NCI-H1930 (cell line): ENCODE measurements at regions not wholly inside any gene's neighbourhood (a gene's known extent, or its start where the extent isn't known, plus 50 kb on each side); places are given as distances from the start of the nearest gene placed in this dataset.

Source experiments
- DNase-seq, 2 experiments: peaks; one replicate each; lab custom pipeline; 2025; lab: John Stamatoyannopoulos, UW

DNA sequence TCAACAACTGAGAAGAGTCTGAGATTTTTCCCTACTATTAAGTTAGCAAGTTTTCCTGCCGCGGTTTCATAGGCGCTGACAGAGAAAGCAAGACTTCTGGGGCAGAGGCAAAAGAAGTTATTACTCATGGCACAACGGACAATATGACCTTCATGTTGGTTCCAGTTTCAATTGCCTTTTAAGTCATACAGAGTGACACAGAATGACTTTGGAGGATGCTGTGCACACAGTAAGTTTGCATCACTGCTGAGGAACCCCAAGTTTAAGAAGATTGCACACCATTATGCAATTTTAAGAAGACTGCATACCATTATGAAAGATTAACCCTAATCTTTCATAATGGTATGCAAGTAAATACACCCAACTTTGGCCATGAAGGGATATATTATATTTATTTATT, 626.5 kb upstream of the CHORDC1 start:
- DNase-seq = no peak

DNA sequence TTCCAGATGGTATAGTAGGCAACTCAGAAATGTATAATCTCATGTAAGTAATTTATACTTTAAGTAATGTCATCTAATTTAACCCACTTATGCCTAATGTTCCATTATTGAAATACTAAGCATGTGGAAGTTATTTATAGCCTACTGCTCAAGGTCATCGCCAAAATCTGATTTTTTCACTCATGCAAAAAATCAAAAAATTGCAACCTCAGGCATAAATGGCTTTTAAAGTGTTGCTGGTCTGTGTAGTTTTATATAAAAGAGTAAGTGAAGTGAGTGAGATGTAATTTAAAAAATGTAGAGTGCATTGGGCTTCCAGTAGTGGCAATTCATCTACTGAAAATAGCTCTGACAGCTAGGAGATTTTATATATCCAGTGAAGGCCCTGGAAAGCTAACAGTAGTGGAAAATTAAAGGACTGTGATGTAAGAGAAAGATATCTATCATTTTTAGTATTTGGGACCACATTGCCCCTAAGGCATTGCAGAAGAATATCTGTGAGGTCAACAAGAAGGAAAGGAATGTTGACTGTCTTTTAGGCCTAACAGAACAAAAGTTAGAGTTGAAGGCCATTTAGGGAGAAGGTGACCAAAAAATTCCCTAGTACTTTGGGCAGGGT, 624.5 kb upstream of the CHORDC1 start:
- no peak for DNase-seq

DNA sequence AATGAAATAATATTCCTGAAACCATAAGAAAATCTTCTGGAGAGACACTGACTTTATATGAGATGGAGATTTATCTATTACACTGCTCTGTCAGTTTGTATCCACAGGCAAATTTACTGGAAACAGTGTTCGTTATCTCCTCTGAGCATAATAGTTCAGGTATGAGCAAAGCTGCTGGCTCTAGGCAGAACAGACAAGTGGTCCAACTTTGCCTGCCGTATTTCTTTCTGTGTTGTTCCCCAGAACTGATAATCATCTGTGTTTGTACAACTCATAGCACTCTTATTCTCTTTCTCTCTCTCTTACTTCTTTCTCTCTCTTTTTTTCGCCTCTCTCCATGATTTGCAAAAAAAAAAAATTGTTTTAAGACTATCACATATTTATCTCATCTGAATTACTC, 623.8 kb upstream of the CHORDC1 start:
- DNase-seq = no peak

DNA sequence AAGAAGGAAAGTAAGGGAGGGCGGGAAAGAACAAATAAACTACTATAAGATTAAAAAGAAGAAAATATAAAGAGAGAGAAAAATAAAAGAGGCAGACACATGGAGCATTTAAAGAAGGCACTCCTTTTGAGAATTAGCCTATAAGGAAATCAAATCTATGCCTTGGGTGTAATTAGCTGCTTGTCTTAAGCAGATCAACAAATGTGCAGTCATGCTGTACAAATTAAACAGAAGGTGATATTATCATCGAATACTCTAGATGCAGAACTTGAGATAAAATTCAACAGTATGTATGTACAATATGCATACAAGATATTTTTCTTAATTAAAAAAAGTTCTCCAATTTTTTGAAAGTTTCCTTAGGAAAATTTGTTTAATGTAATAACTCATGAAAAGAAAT, 623.0 kb upstream of the CHORDC1 start:
- no peak for DNase-seq

DNA sequence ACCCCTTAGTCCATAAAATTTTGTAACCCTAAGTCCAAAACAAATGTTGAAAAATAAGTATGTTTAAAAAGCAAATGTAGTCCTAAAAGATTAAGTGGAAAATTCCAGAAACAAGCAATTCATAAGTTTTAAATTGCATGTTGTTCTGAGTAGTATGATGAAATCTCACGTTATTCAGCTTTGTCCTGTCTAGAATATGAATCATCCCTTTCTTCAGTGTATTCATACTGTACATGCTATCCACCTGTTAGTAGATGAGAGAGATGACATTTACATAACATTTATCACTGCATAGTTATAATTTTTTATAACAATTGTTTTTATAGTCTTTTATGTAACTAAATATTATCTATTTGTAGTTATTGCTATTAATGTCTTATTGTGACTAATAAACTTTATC, 622.3 kb upstream of the CHORDC1 start:
- no peak for DNase-seq

DNA sequence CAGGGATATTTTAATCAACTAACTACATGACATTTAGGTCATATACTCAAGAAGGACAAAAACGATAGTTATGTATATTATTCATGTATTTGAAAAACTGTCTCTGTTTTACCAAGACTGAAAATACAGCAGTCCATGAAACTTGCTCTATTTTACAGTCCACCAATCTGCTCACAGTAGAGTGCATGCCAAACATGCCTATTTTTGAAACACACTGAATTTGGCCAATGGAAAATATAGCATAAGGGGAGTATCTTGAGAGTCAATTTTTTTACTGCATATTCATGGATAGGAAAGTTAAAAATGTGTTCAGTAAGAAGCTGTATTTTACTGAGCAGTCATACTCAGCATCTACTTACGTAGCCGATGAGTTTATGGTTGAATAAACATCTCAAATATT, 621.2 kb upstream of the CHORDC1 start:
- no peak for DNase-seq

DNA sequence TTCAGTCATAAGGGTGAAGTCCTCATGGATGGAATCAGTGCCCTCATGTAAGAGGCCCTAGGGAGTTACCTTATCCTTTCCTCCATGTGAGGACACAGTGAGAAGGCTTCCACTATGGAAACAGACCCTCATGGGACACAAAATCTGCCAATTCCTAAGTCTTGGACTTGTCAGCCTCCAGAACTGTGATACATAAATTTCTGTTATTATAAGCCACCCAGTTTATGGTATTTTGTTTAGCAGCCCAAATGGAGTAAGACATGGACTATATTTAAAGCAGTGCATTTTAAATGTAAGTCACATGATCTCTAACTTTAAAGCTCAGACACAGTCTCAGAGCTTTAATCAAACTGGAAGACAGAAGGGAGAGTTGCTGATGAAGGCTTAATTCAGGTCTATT, 619.8 kb upstream of the CHORDC1 start:
- no peak for DNase-seq

DNA sequence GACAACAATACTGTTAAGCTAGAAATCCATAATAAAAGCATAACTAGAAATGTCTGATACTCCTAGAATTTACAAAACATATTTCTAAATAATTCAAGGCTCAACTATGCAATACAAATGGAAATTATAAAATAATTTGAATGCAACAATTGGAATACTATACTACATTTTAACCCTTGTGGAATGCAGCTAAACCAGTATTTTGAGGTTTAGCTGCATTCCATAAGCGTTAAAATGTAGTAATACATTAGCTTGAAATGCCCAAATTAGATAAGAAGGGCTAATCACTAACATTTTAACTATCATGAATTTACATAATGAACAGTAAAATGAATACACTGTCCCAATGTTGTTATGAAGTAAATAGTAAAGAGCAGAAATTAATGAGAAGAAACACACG, 617.2 kb upstream of the CHORDC1 start:
- DNase-seq = no peak

DNA sequence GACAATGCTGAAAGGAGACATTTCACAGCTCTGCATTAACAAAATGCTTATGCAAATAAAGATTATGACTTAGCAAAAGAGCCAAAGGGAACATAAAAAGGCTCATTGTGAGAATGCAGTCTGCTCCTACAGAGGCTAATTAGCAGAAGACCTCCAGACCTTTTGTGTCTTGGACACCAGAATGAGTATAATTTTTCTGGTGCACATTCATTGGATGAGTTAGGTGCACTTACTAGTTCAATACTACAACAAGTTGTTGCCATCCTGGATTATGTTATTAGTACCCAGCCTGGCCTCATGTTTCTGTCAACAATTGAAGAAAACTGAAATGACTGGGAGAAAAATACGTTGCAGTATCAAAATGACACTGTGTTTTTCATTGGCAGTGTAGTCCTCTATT, 613.2 kb upstream of the CHORDC1 start:
- peak in 1 of 2 experiments; percentile 27 for DNase-seq

DNA sequence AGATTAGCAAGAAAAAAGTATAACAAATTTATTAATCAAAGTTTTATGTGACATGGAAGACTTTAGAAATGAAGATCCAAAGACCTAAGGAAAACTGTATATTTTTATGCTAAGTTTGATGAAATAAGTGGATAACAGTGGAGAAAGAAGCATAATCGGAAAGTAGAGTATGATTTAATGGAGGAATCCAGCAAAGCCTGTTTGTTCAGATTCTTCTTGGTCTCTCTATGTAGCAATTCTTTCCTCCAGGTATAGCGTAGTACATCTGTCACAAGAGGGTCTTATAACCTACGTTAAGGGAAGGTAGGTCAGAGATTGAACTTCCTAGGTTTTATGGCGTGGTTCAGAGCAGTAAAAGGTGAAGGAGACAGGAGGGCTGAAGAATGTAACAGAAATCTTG, 600.6 kb upstream of the CHORDC1 start:
- DNase-seq = no peak

DNA sequence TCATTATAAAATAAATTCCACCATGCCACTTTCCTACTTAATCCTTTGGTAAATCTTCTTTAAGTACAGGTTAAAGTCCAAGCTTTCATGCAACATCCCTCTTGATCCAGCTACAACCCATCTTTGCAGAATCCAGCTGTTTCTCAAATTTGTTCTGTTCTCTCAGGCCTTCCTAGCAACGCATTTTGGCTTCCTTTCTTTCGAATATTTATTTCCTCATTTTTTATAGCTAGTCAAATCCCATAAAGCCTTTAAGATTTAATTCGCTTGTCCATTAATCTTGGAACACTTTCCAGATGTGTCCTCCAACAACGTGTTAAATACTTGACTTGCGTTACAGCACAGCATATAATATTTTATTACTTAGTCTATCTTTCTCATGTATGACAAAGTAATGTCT, 600.1 kb upstream of the CHORDC1 start:
- DNase-seq = no peak

DNA sequence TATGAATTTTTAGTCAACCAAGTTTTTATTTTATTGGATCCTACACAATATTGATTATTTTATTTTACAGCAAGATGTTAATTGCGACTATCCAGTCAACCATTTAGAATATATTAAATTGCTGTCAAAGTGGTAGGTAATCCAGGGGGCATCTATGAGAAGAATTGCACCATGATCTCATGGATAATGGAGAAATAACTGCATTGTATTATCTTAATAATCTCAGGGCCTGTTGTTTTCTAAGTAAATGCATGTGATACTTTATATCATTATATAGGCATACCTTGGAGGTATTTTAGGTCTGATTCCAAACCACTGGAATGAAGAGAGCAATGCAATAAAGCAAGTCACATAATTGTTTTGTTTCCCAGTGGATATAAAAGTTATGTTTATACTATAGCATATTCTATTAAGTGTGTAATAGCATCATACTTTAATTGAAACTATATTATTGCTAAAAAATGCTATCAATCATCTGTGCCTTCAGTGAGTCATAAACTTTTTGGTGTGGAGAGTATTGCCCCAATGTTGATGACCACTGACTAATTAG, 595.4 kb upstream of the CHORDC1 start:
- DNase-seq = no peak

DNA sequence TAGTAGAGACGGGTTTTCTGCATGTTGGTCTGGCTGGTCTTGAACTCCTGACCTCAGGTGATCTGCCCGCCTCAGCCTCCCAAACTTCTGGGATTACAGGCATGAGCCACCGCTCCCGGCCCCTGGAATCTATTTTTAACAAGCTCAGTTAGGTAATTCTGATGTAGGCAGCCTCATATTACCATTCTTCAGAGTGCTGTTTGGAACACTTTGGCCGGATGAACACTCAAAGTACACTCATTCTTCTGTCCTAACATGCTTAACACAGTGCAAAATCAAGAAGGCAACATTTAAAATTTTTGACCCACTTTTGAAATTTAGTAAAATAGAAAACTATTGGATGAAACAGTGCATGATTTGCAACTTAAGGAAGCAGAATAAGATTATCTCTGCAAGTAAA, 586.7 kb upstream of the CHORDC1 start:
- no peak for DNase-seq

DNA sequence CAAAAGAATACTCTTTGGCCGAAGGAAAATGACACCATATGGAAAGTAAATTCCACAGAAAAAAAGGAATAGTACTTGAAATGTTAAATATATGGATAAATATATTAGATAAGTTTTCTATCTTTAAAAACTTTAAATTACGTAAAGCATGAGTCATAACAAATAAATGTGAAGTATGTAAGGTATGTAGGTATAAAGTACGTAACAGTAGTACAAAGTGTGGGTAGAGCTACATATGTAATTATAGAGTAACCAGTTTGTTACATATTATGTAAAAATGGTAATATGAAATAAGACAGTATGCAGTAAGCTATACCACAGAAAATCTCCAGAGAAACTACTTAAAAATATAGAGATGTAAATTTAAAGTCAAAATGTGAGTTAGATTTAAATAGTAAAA, 582.3 kb upstream of the CHORDC1 start:
- no peak for DNase-seq

DNA sequence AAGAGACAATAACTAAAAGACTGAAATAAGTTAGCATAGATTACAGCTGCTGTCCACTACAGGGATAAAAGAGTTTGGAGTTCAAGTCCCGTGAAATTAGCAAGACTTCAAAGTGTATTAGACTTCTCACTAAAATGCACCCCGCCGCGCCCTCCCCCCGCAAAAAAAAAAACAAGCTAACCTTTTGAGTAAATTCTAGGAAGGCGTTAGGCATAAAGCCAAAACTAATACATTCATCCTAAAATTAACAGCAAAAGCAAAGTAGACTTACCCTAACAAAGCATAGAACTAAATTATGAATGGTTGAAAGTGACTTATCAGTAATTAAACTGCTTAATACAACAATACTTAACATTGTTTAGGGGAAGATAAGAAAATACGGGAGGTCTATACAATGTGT, 581.0 kb upstream of the CHORDC1 start:
- no peak for DNase-seq

DNA sequence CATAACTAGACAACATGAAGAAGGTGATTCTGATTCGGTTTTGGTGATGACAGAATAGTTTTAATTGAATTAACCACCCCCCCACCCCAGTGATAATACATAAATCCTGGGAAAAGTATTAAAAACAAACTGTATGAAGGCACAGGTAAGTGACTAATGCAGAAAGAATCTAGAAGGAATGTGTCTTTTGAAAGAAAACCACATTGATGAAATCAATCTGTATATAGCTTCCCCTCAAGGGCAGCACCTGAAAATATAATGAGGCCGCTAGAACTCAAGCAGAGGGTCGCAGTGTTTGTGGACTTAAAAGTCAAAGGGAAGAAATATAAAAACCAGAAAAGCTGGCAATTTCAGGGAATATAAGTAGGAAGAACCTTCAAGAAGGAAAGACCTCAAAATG, 580.5 kb upstream of the CHORDC1 start:
- DNase-seq = no peak

DNA sequence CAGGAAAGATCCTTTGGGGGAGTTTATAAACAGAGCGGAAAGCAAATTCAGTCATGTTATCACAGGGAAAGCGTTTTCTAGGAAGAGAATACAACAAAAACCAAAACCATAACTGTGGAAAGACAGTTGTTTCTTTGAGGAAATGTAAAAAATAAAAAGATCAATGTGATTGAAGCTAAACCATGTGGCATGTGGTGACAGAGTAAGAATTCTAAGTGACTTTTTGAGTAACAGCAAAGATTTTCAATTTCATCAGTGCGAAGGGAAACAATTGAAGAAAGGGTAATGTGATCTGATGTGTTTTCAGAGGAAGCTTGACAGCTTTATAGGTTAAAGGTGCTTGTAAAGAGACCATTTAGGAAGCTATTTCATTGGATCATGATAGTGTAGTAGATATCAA, 575.9 kb upstream of the CHORDC1 start:
- DNase-seq = no peak

DNA sequence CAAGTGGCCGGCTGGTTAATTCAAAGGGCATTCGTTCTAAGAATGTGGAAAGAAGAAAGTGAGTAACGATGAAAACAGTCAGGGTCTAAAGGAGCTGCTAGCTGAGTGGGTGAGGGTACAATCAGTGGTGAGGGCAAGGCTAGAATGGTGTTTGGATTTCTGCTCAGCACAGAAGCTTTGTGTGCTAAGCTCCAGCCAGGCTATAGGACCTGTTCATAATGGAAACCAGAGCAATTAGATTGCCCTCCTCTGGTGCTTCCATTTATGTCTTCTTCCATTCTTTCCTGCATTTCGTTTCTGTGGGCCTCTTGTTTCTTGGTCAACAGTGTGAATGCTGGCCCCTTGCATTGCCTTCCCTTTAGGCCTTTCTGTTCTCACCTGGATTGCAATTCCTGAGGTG, 572.9 kb upstream of the CHORDC1 start:
- DNase-seq = no peak

DNA sequence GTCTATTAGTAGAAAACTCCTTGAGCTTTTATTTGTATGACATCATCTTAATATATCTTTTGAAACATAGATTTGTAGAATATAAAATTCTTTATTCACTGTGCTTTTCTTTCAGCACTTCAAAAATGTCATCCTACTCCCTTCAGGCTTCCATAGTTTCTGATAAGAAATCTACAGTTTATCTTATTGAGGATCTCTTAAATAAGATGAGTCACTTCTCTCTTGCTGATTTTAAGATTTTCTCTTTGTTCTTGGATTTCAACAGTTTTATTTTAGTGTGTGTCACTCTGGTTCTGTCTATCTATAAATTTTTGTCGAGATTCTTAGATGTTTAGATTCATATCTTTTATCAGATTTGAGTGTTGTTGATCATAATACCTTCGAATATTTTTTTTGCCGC, 566.1 kb upstream of the CHORDC1 start:
- no peak for DNase-seq

DNA sequence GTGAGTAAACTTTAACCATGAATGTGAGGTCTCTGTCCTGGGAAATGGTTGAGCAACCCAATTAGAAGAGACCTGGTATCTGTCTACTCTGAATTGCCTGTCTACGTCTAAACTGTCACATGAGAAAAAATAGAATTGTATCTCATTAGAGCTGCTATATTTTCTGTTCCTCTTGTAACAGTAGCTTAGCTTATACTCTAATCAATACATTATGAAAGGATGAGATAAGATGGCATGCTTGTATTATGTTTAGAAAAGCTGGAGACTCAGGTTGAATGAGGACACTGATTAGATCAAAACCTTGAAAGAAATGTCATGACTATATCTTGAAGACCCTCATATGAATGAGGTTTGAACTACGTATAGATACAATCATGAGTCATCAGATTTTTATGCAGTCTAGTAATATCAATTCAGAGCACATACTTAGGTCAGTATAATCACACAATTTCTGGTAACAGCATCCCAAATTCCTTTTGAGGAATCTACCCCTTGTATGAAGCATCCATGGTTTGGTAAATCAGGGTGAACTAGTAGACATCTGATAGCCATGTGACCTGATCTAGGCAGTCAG, 561.5 kb upstream of the CHORDC1 start:
- no peak for DNase-seq

DNA sequence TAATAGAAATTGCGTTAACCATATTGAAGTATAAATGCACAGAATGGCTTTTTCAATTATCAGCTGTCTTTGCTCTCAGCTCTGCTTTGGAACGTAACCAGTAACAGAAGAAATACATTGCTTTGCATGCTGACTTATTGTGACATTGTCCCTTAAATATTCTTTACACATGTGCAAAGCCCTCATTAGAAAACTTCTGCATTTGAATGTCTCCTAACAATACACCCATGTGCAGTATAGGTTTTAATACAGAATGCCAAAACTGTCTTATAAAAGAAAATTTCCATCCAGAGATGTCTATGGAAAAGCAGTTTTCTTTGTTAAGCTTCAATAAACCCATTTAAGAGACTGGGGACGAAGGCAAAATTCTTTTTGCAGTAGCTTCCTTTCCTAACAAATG, 560.3 kb upstream of the CHORDC1 start:
- no peak for DNase-seq

DNA sequence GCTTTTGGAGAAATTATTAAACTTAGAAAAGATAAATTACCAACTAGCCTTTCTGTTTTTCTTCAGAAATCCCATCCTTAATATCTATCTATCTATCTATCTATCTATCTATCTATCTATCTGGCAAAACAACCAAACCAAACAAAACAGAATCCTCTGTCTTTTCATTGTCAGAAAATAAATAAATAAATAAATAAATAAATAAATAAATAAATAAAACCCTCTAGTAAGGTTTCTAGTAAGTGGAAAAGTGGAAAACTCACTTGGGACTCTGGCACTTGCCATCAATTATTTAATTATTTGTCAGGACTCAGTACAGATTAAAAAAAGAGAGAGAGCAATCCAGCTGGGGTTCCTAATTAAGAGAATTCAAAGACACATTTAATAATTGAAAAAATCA, 556.2 kb upstream of the CHORDC1 start:
- no peak for DNase-seq

DNA sequence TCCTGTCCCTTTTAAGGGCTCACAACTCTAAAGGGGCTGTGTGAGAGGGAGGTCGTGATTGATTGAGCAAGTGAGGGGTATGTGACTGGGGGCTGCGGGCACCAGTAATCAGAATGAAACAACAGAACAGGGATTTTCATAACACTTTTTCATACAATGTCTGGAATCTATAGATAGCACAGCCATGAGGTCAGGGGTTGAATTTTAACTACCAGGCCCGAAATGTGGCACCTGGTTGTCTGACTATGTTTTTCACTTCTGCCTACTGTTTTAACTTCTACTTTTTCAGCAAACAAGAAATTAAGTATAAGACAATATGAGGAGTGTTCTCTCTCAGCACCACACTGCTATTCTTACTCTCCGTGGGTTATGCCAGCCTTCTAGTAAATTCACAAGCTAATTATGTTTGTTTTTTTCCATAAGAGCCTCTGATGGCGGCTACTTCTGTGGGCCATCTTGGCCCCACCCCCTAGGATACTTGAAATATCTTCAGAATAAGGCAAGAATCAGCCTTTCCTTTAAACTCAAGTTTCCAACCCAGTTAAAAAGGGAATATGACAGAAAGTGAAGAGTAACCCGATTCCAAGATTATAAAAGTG, 552.8 kb upstream of the CHORDC1 start:
- no peak for DNase-seq
